OCI-LY7 (cell line): ENCODE measurements at regions not wholly inside any gene's neighbourhood (a gene's known extent, or its start where the extent isn't known, plus 50 kb on each side); places are given as distances from the start of the nearest gene placed in this dataset.
"Not testable (repeated sequence)": the region's sequence is repeated elsewhere in the genome, so short reads cannot be mapped to it uniquely, and the experiment has no call there.

ENCODE experiments used
- BruUV-seq: library from RNA; stranded (reverse); fragments of 400-500 nt; replicated peaks from 2 replicates; lab custom pipeline; 2021; lab: Mats Ljungman, UMichigan
- CTCF ChIA-PET: fragments of 300-600 bp; sonication (Branson Sonifier 250); formaldehyde crosslinking; loops from one replicate; lab custom pipeline; 2022; ENCODE audit warnings: antibody characterized with exemption; ENCODE audit not compliant: unreplicated experiment; lab: Charles Lee
- POLR2A ChIA-PET: fragments of 300-600 bp; sonication (Branson Sonifier 250); formaldehyde crosslinking; loops from one replicate; lab custom pipeline; 2022; ENCODE audit warnings: antibody characterized with exemption; lab: Charles Lee
- DNase-seq: peaks from one replicate; pipeline ENCODE4 v3.0.0-alpha.2; 2015; ENCODE audit warnings: low spot score
- H2AFZ ChIP-seq: fragments of 200-600 bp; sonication (generic), shearing (Covaris generic); 2 replicates; pipeline ENCODE4 v1.6.1; 2014; ENCODE audit warnings: mild to moderate bottlenecking, antibody characterized with exemption, low read length, moderate library complexity
- H3K27ac ChIP-seq: fragments of 200-600 bp; sonication (generic); 2 replicates; pipeline ENCODE4 v1.5.1; 2014; ENCODE audit warnings: mixed run types, low read depth, mild to moderate bottlenecking, moderate library complexity, low read length, inconsistent platforms; ENCODE audit not compliant: poor library complexity, severe bottlenecking
- H3K36me3 ChIP-seq: fragments of 200-600 bp; sonication (generic); 2 replicates; pipeline ENCODE4 v1.6.1; 2014; ENCODE audit warnings: mild to moderate bottlenecking, antibody characterized with exemption, low read length, moderate library complexity, mixed read lengths; ENCODE audit not compliant: insufficient read depth
- H3K4me1 ChIP-seq: fragments of 200-600 bp; sonication (generic); 2 replicates; pipeline ENCODE4 v1.5.1; 2014; ENCODE audit warnings: mild to moderate bottlenecking, low read length; ENCODE audit not compliant: insufficient read depth, poor library complexity, severe bottlenecking
- H3K4me2 ChIP-seq: fragments of 200-600 bp; sonication (generic); 2 replicates; pipeline ENCODE4 v1.6.1; 2014; ENCODE audit warnings: mild to moderate bottlenecking, low read length
- H3K4me3 ChIP-seq: fragments of 200-600 bp; sonication (generic); 2 replicates; pipeline ENCODE4 v1.5.1; 2014; ENCODE audit warnings: mild to moderate bottlenecking, low read depth, low read length; ENCODE audit not compliant: poor library complexity, severe bottlenecking
- H3K79me2 ChIP-seq: fragments of 200-600 bp; sonication (generic); 2 replicates; pipeline ENCODE4 v1.6.1; 2016; ENCODE audit warnings: low read depth, mild to moderate bottlenecking, low read length, moderate library complexity, mixed read lengths; ENCODE audit not compliant: insufficient read depth
- H3K9me2 ChIP-seq: fragments of 200-600 bp; sonication (generic); 2 replicates; pipeline ENCODE4 v1.6.1; 2016; ENCODE audit warnings: mild to moderate bottlenecking, low read length, mixed read lengths; ENCODE audit not compliant: insufficient read depth
- H3K9me3 ChIP-seq: fragments of 200-600 bp; sonication (generic); 2 replicates; pipeline ENCODE4 v1.6.1; 2014; ENCODE audit warnings: mild to moderate bottlenecking, mixed run types, low read length, mixed read lengths
- H4K20me1 ChIP-seq: fragments of 200-600 bp; sonication (generic); 2 replicates; pipeline ENCODE4 v1.6.1; 2014; ENCODE audit warnings: mild to moderate bottlenecking, antibody characterized with exemption, low read length, moderate library complexity, mixed read lengths; ENCODE audit not compliant: insufficient read depth
- CTCF ChIP-seq: fragments of 200-600 bp; sonication (generic); conservative IDR thresholded peaks from 2 replicates; pipeline ENCODE4 v1.5.1; 2014; ENCODE audit warnings: mild to moderate bottlenecking, antibody characterized with exemption, low read length, moderate library complexity, mixed read lengths
- EZH2phosphoT487 ChIP-seq: fragments of 200-600 bp; sonication (generic); IDR thresholded peaks from 2 replicates; pipeline ENCODE4 v1.6.1; 2018; ENCODE audit warnings: low read depth, borderline replicate concordance, mild to moderate bottlenecking, mixed run types, antibody characterized with exemption, low read length, moderate library complexity, mixed read lengths
- intact Hi-C: fragments of 100-400 bp; cut with micrococcal nuclease; formaldehyde crosslinking; loops from one replicate; pipeline ENCODE4 v1.10.0; 2022; ENCODE audit not compliant: unreplicated experiment

DNA sequence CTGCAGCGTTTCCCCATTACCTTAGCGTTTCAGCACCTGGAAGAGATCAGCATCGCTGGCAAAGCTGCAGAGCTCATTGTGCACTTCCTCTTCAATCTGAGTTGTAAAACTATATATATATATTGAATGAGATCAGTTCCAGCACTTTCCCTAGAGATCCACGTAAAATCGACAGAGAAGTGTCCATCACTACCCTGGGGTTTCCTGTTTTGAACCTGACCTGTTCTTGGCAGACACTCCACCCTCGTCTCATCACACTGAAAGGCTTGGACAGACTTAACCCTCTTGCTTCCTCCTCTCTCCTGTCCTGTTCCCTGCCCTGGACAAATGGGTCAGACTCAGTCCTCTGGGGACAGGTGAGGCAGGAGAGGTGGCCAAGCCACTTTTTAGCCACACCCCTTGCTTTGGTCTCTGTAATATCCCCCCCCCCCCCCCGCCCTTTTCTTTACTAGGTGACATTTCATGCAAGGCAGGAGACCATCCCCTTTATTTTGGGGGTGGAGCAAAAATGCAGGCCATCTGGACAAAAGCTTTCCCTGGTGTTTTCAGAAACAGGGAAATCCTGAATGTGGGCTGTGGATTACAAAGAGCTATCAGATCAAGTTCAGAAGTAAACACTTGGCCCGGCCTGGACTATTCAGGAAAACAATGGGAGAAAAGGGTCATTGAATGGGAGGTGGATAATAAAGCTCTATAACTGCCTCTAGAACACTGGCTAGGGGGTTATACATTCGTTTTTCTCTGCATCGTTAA, 83.7 kb upstream of the KDM7A start:
- Histone ChIP-seq H3K9me2 (no peaks in the 10 kb centered on the region), H3K79me2 (no peaks in the 10 kb centered on the region), H2AFZ (no peak overlapping the region), H3K36me3 (no peaks in the 10 kb centered on the region), H3K9me3 (no peaks in the 10 kb centered on the region), H3K4me3 (no peak overlapping the region), H4K20me1 (no peaks in the 10 kb centered on the region), H3K27ac (no peak overlapping the region), H3K4me1 (no peaks in the 10 kb centered on the region), H3K4me2 (no peak overlapping the region)
- DNase-seq, result no peak
- ChIA-PET CTCF (no interaction called here), POLR2A (no interaction called here)
- no TSS peak for BruUV-seq
- TF ChIP-seq EZH2phosphoT487 (no peak), CTCF (no peak)
- intact Hi-C loops, result no loop called here

DNA sequence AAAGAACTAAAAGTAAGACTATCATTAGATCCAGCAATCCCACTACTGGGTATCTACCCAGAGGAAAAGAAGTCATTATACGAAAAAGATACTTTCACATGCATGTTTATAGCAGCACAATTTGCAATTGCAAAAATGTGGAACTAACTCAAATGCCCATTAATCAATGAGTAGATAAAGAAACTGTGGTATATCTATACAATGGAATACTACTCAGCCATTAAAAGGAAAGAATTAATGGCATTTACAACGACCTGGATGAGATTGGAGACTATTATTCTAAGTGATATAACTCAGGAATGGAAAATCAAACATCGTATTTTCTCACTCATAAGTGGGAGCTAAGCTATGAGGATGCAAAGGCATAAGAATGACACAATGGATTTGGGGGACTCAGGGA, 80.5 kb upstream of the KDM7A start:
- H3K4me1 ChIP-seq, BruUV-seq, POLR2A ChIA-PET, H3K36me3 ChIP-seq, H3K4me2 ChIP-seq, H3K9me2 ChIP-seq, H4K20me1 ChIP-seq, H3K9me3 ChIP-seq, CTCF ChIA-PET, H3K4me3 ChIP-seq, H2AFZ ChIP-seq, DNase-seq, intact Hi-C loops, H3K79me2 ChIP-seq, H3K27ac ChIP-seq: not testable (repeated sequence)

DNA sequence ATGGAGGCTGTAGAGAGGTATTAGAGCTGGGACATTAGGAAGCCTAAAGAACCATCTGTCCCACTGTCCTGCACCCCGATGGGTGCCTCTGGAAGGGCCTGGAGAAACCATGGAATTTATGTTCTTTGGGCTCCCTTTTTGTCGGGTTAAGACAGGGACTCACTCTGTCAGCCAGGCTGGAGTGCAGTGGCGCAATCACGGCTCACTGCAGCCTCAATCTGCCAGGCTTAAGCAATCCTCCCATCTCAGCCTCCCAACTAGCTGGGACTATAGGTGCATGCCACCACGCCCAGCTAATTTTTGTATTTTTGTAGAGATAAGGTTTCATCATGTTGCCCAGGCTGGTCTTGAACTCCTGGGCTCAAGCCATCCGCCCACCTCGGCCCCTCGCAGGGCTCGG, 78.2 kb upstream of the KDM7A start:
- H3K27ac ChIP-seq, DNase-seq, H3K79me2 ChIP-seq, H3K9me3 ChIP-seq, H3K4me1 ChIP-seq, CTCF ChIA-PET, H3K4me3 ChIP-seq, H4K20me1 ChIP-seq, H3K9me2 ChIP-seq, H3K36me3 ChIP-seq, BruUV-seq, H2AFZ ChIP-seq, intact Hi-C loops, H3K4me2 ChIP-seq: not testable (repeated sequence)
- POLR2A ChIA-PET, result interaction anchor here (0.6 to 1.1 kb wide), 3 partner anchors 19 to 611 kb away, joined by 3 to 5 read pairs (median 3); no protein-coding TSS in a partner anchor
